IMR-90 (cell line): ENCODE measurements at regions not wholly inside any gene's neighbourhood (a gene's known extent, or its start where the extent isn't known, plus 50 kb on each side); places are given as distances from the start of the nearest gene placed in this dataset.

Source experiments
- ATAC-seq: fragments of 200-7000 bp; cut with Tn5 transposase; 2 replicates; pipeline ENCODE4 v1.9.1; 2020; ENCODE audit warnings: low read depth, mild to moderate bottlenecking, moderate library complexity
- BruUV-seq: library from RNA; stranded (reverse); fragments of 400-500 nt; replicated peaks from 2 replicates; lab custom pipeline; 2021; lab: Mats Ljungman, UMichigan
- CTCF ChIA-PET: fragments of 300-600 bp; formaldehyde crosslinking; extraction: SDS; loops from one replicate; lab custom pipeline; 2021; ENCODE audit warnings: antibody characterized with exemption; lab: Yijun Ruan, JAX
- POLR2A ChIA-PET: fragments of 300-600 bp; sonication (Branson Sonifier 250); formaldehyde crosslinking; loops from one replicate; lab custom pipeline; 2022; ENCODE audit warnings: antibody characterized with exemption; ENCODE audit not compliant: unreplicated experiment; lab: Charles Lee
- DNase-seq: peaks from one replicate; pipeline ENCODE4 v3.0.0; 2013
- H2AFZ ChIP-seq: replicated peaks from 2 replicates; pipeline ENCODE3; 2013; ENCODE audit warnings: low read length, mild to moderate bottlenecking; ENCODE audit not compliant: poor library complexity
- H2AK5ac ChIP-seq: 2 replicates; pipeline ENCODE4 v1.6.1; 2013; ENCODE audit warnings: low read depth, low read length, inconsistent platforms
- H2AK9ac ChIP-seq: replicated peaks from 2 replicates; pipeline ENCODE3; 2013; ENCODE audit warnings: mild to moderate bottlenecking, low read depth, low read length, moderate library complexity; ENCODE audit not compliant: poor library complexity
- H2BK120ac ChIP-seq: 2 replicates; pipeline ENCODE4 v1.6.1; 2013; ENCODE audit warnings: low read depth, low read length, inconsistent platforms
- H2BK15ac ChIP-seq: 3 replicates; pipeline ENCODE4 v1.6.1; 2013; ENCODE audit warnings: low read depth, low read length, inconsistent platforms
- H2BK20ac ChIP-seq: 2 replicates; pipeline ENCODE4 v1.6.1; 2013; ENCODE audit warnings: low read depth, mild to moderate bottlenecking, inconsistent platforms, low read length, moderate library complexity
- H2BK5ac ChIP-seq: 2 replicates; pipeline ENCODE4 v1.6.1; 2013; ENCODE audit warnings: mild to moderate bottlenecking, low read depth, low read length, inconsistent platforms; ENCODE audit not compliant: poor library complexity, severe bottlenecking
- H3K14ac ChIP-seq: replicated peaks from 2 replicates; pipeline ENCODE4 v1.6.1; 2013; ENCODE audit warnings: low read depth, low read length, inconsistent platforms
- H3K18ac ChIP-seq: 2 replicates; pipeline ENCODE4 v1.6.1; 2013; ENCODE audit warnings: low read depth, low read length, control low read depth
- H3K23ac ChIP-seq: 2 replicates; pipeline ENCODE4 v1.6.1; 2013; ENCODE audit warnings: low read depth, low read length, inconsistent platforms
- H3K27ac ChIP-seq: 2 replicates; pipeline ENCODE4 v1.5.1; 2013; ENCODE audit warnings: mild to moderate bottlenecking, control low read depth, low read length; ENCODE audit not compliant: insufficient read depth
- H3K27me3 ChIP-seq: 2 replicates; pipeline ENCODE4 v1.6.1; 2013; ENCODE audit warnings: low read length; ENCODE audit not compliant: control insufficient read depth, insufficient read depth
- H3K36me3 ChIP-seq: 2 replicates; pipeline ENCODE4 v1.6.1; 2013; ENCODE audit warnings: low read length, mixed read lengths; ENCODE audit not compliant: control insufficient read depth, insufficient read depth
- H3K4ac ChIP-seq: 2 replicates; pipeline ENCODE4 v1.6.1; 2013; ENCODE audit warnings: low read depth, low read length, inconsistent platforms
- H3K4me1 ChIP-seq: 2 replicates; pipeline ENCODE4 v1.6.1; 2013; ENCODE audit warnings: low read length, mixed read lengths; ENCODE audit not compliant: control insufficient read depth, insufficient read depth
- H3K4me2 ChIP-seq: 2 replicates; pipeline ENCODE4 v1.6.1; 2013; ENCODE audit warnings: low read depth, mild to moderate bottlenecking, control low read depth, low read length, moderate library complexity
- H3K4me3 ChIP-seq: 2 replicates; pipeline ENCODE4 v1.5.1; 2013; ENCODE audit warnings: low read depth, mild to moderate bottlenecking, control low read depth, low read length, moderate library complexity; ENCODE audit not compliant: insufficient read depth
- H3K56ac ChIP-seq: 2 replicates; pipeline ENCODE4 v1.6.1; 2013; ENCODE audit warnings: low read length, inconsistent platforms; ENCODE audit not compliant: insufficient read depth; ENCODE audit errors: extremely low read depth
- H3K79me1 ChIP-seq, 2 experiments: 2 replicates each; pipeline ENCODE4 v1.6.1; 2013; ENCODE audit warnings: low read length in 2 of 2, inconsistent platforms in 1 of 2, low read depth in 1 of 2
- H3K9ac ChIP-seq: 2 replicates; pipeline ENCODE4 v1.6.1; 2013; ENCODE audit warnings: low read depth, low read length, control low read depth
- H3K9me1 ChIP-seq: 2 replicates; pipeline ENCODE4 v1.6.1; 2013; ENCODE audit warnings: low read length, inconsistent platforms; ENCODE audit not compliant: insufficient read depth
- H3K9me3 ChIP-seq: 2 replicates; pipeline ENCODE4 v1.6.1; 2013; ENCODE audit warnings: low read length; ENCODE audit not compliant: control insufficient read depth, insufficient read depth
- H4K20me1 ChIP-seq: 2 replicates; pipeline ENCODE4 v1.6.1; 2013; ENCODE audit warnings: low read length, inconsistent platforms; ENCODE audit not compliant: insufficient read depth
- H4K5ac ChIP-seq: 2 replicates; pipeline ENCODE4 v1.6.1; 2013; ENCODE audit warnings: mild to moderate bottlenecking, low read depth, low read length, control low read depth
- H4K8ac ChIP-seq, 2 experiments: 2 replicates each; pipeline ENCODE4 v1.6.1; 2013; ENCODE audit warnings: low read depth in 2 of 2, low read length in 2 of 2, control low read depth in 1 of 2, inconsistent platforms in 1 of 2
- H4K91ac ChIP-seq: 2 replicates; pipeline ENCODE4 v1.6.1; 2013; ENCODE audit warnings: low read depth, low read length, inconsistent platforms; ENCODE audit not compliant: insufficient read depth
- BHLHE40 ChIP-seq: fragments of 150-350 bp; IDR thresholded peaks from 2 replicates; pipeline ENCODE4 v1.6.1; 2016; ENCODE audit warnings: mild to moderate bottlenecking, low read depth, low read length
- CEBPB ChIP-seq: IDR thresholded peaks from 2 replicates; pipeline ENCODE4 v1.6.1; 2012; ENCODE audit warnings: low read depth, low read length, improper control_type of control experiment
- CHD1 ChIP-seq: IDR thresholded peaks from 2 replicates; pipeline ENCODE4 v1.6.1; 2012; ENCODE audit warnings: low read depth, low read length, improper control_type of control experiment
- FOS ChIP-seq: fragments of 150-350 bp; IDR thresholded peaks from 2 replicates; pipeline ENCODE4 v1.6.1; 2016; ENCODE audit warnings: low read depth, low read length
- MAZ ChIP-seq: IDR thresholded peaks from 2 replicates; pipeline ENCODE4 v1.6.1; 2012; ENCODE audit warnings: low read depth, mild to moderate bottlenecking, low read length, improper control_type of control experiment, moderate library complexity, borderline replicate concordance
- MXI1 ChIP-seq: IDR thresholded peaks from 2 replicates; pipeline ENCODE4 v1.6.1; 2012; ENCODE audit warnings: low read depth, mild to moderate bottlenecking, low read length, moderate library complexity, borderline replicate concordance
- NFE2L2 ChIP-seq: fragments of 150-350 bp; IDR thresholded peaks from 2 replicates; pipeline ENCODE4 v1.6.1; 2016; ENCODE audit warnings: low read depth, mild to moderate bottlenecking, low read length
- POLR2A ChIP-seq: IDR thresholded peaks from 2 replicates; pipeline ENCODE4 v1.6.1; 2012; ENCODE audit warnings: mild to moderate bottlenecking, low read depth, low read length
- RAD21 ChIP-seq: IDR thresholded peaks from 2 replicates; pipeline ENCODE4 v1.6.1; 2012; ENCODE audit warnings: low read length, improper control_type of control experiment
- RCOR1 ChIP-seq: IDR thresholded peaks from 2 replicates; pipeline ENCODE4 v1.6.1; 2012; ENCODE audit warnings: mild to moderate bottlenecking, low read length, improper control_type of control experiment; ENCODE audit not compliant: insufficient replicate concordance
- SMC3 ChIP-seq: fragments of 150-350 bp; IDR thresholded peaks from 2 replicates; pipeline ENCODE4 v1.6.1; 2016; ENCODE audit warnings: low read depth, mild to moderate bottlenecking, antibody characterized with exemption, low read length, moderate library complexity
- WGBS, 2 experiments: methylation state at CpG; one replicate each; pipeline versions ENCODE4 v1.1.5 to v1.1.7; 2013; ENCODE audit warnings: missing lambda C conversion rate in 2 of 2; ENCODE audit not compliant: insufficient read length in 1 of 2; ENCODE audit errors: extremely low coverage in 2 of 2; 5-methylcytosine and 5-hydroxymethylcytosine counted together
- dilution Hi-C: fragments of 300-500 bp; cut with HindIII; formaldehyde crosslinking; loops from one replicate; pipeline ENCODE4 v1.14.3; 2018; ENCODE audit warnings: low sequenced_read_pairs; ENCODE audit not compliant: unreplicated experiment
- in situ Hi-C: fragments of 300-500 bp; cut with MboI; formaldehyde crosslinking; loops from 3 replicates; pipeline ENCODE4 v1.14.3; 2019; ENCODE audit warnings: low sequenced_read_pairs, inconsistent platforms, mixed read lengths
- intact Hi-C: fragments of 100-400 bp; cut with micrococcal nuclease; formaldehyde crosslinking; loops from 2 replicates; pipeline ENCODE4 v1.10.0; 2022
- TF ChIP-seq, protein P1 (sequence below): fragments of 150-350 bp; IDR thresholded peaks from 2 replicates; pipeline ENCODE4 v1.6.1; 2016; ENCODE audit warnings: low read depth, mild to moderate bottlenecking, low read length, moderate library complexity, borderline replicate concordance
- TF ChIP-seq, protein P2 (sequence below): conservative IDR thresholded peaks from 2 replicates; pipeline ENCODE4 v1.5.1; 2012; ENCODE audit warnings: mild to moderate bottlenecking, low read depth, low read length, improper control_type of control experiment

DNA sequence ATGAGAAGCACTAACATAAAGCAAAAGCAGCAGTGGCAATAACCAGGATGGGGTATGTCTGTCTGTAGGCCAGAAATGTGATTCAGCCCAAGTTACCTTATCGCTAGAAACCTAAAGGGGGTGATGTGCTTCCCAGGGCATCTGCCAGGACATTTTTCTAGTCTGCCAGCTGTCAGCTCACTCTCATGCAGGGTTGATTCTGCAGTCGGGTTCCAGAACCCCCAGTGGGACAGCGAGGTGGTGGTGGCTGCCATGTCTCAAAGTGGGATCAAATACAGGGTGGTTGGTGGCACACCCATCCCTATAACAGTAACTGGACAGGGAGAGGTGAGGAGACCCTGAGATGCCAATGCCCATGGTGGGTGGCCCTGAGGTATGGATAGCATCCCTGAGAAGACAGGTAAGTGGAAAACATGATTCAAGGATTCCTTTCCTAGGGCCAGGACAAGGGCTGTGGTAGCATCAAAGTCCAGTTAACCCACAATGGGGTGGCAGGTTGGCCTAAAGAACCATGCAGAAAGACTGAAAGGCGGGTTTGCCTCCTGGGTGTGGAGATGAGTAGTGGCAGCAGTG lies 84.3 kb downstream of the TNFRSF13B start:
- Histone ChIP-seq H3K4ac (no peak overlapping the region), H2BK5ac (no peak overlapping the region), H3K4me2 (no peak overlapping the region), H4K8ac (no peak overlapping the region), H3K27me3 (peaks cover 8% of the 10 kb centered on the region; the same call in 1 of the 2 replicates), H3K9me1 (no peaks in the 10 kb centered on the region), H3K56ac (no peak overlapping the region), H2BK120ac (no peak overlapping the region), H3K9ac (no peak overlapping the region), H2AFZ (no peak overlapping the region), H2AK5ac (no peak overlapping the region), H3K14ac (no peak overlapping the region), H3K27ac (no peak overlapping the region), H3K79me1 (no peaks in the 10 kb centered on the region), H3K4me3 (no peak overlapping the region), H4K5ac (no peak overlapping the region), H2BK15ac (no peak overlapping the region), H4K91ac (no peak overlapping the region), H2AK9ac (no peak overlapping the region), H3K36me3 (no peaks in the 10 kb centered on the region), H3K9me3 (no peaks in the 10 kb centered on the region), H4K20me1 (no peaks in the 10 kb centered on the region), H3K18ac (no peak overlapping the region), H2BK20ac (no peak overlapping the region), H3K23ac (no peak overlapping the region), H3K4me1 (no peaks in the 10 kb centered on the region)
- POLR2A ChIA-PET = no interaction called here
- dilution Hi-C loops = no loop called here
- no CpG with 5 or more reads among the region's 4 CpGs for WGBS, 2 experiments
- BruUV-seq = no TSS peak
- ATAC-seq (no peak), DNase-seq (no peak)
- TF ChIP-seq RCOR1 (no peak), FOS (no peak), BHLHE40 (no peak), SMC3 (no peak), NFE2L2 (no peak), MAZ (no peak), MXI1 (no peak), RAD21 (no peak), CEBPB (no peak), CHD1 (no peak), POLR2A (no peak)
- TF ChIP-seq, protein P1, sequence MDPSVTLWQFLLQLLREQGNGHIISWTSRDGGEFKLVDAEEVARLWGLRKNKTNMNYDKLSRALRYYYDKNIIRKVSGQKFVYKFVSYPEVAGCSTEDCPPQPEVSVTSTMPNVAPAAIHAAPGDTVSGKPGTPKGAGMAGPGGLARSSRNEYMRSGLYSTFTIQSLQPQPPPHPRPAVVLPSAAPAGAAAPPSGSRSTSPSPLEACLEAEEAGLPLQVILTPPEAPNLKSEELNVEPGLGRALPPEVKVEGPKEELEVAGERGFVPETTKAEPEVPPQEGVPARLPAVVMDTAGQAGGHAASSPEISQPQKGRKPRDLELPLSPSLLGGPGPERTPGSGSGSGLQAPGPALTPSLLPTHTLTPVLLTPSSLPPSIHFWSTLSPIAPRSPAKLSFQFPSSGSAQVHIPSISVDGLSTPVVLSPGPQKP = no peak
- TF ChIP-seq, protein P2, sequence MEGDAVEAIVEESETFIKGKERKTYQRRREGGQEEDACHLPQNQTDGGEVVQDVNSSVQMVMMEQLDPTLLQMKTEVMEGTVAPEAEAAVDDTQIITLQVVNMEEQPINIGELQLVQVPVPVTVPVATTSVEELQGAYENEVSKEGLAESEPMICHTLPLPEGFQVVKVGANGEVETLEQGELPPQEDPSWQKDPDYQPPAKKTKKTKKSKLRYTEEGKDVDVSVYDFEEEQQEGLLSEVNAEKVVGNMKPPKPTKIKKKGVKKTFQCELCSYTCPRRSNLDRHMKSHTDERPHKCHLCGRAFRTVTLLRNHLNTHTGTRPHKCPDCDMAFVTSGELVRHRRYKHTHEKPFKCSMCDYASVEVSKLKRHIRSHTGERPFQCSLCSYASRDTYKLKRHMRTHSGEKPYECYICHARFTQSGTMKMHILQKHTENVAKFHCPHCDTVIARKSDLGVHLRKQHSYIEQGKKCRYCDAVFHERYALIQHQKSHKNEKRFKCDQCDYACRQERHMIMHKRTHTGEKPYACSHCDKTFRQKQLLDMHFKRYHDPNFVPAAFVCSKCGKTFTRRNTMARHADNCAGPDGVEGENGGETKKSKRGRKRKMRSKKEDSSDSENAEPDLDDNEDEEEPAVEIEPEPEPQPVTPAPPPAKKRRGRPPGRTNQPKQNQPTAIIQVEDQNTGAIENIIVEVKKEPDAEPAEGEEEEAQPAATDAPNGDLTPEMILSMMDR = no peak
- CTCF ChIA-PET = no interaction called here
- in situ Hi-C loops = no loop called here
- intact Hi-C loops = no loop called here
